Hematopoietic multipotent progenitor cell (in vitro differentiated cells): ENCODE measurements at regions not wholly inside any gene's neighbourhood (a gene's known extent, or its start where the extent isn't known, plus 50 kb on each side); places are given as distances from the start of the nearest gene placed in this dataset.
A peak's percentile ranks its signal among the peaks of the same experiment; 100 is the strongest.
"Not testable (repeated sequence)": the region's sequence is repeated elsewhere in the genome, so short reads cannot be mapped to it uniquely, and the experiment has no call there.

Experiments
- DNase-seq, 3 donors: peaks; one replicate each; pipeline ENCODE4 v3.0.0-alpha.2; 2011 to 2015; ENCODE audit warnings: low read depth in 2 of 3, low spot score in 2 of 3

- peak in 2 of 3 donors; percentile 16 to 57 for DNase-seq
Measured at GRCh38 chr10:21368022-21368582, 157.4 kb downstream of the SKIDA1 start.

- DNase-seq, result not testable (repeated sequence)
Measured at GRCh38 chr10:21366108-21366507, 159.4 kb downstream of the SKIDA1 start.

GRCh38 chr10:21364196-21365114, 161.0 kb downstream of the SKIDA1 start:
- DNase-seq, result no peak

- no peak for DNase-seq
Measured at GRCh38 chr10:21363731-21364104, 161.8 kb downstream of the SKIDA1 start.

- DNase-seq, result no peak
Measured at GRCh38 chr10:21363092-21363730, 162.3 kb downstream of the SKIDA1 start.

- DNase-seq, result no peak
Measured at GRCh38 chr10:21359202-21359601, 166.3 kb downstream of the SKIDA1 start.

GRCh38 chr10:21355591-21356011, 169.9 kb downstream of the SKIDA1 start:
- DNase-seq, result no peak

- no peak for DNase-seq
Measured at GRCh38 chr10:21352886-21353285, 172.6 kb downstream of the SKIDA1 start.

- peak in 1 of 3 donors; percentile 36 for DNase-seq
Measured at GRCh38 chr10:21351594-21351993, 173.9 kb downstream of the SKIDA1 start.

- DNase-seq, result no peak
Measured at GRCh38 chr10:21349912-21350286, 175.6 kb downstream of the SKIDA1 start.

GRCh38 chr10:21347785-21348170, 177.7 kb downstream of the SKIDA1 start:
- DNase-seq, result no peak

GRCh38 chr10:21347043-21347784, 178.3 kb downstream of the SKIDA1 start:
- no peak for DNase-seq

- no peak for DNase-seq
Measured at GRCh38 chr10:21343087-21343486, 182.4 kb downstream of the SKIDA1 start.

GRCh38 chr10:21342499-21342898, 183.0 kb downstream of the SKIDA1 start:
- DNase-seq, result not testable (repeated sequence)

- no peak for DNase-seq
Measured at GRCh38 chr10:21340331-21340730, 185.2 kb downstream of the SKIDA1 start.

- no peak for DNase-seq
Measured at GRCh38 chr10:21337171-21337792, 188.2 kb downstream of the SKIDA1 start.

- no peak for DNase-seq
Measured at GRCh38 chr10:21336476-21337170, 188.9 kb downstream of the SKIDA1 start.

- no peak for DNase-seq
Measured at GRCh38 chr10:21334891-21335696, 190.4 kb downstream of the SKIDA1 start.

GRCh38 chr10:21330628-21331020, 194.9 kb downstream of the SKIDA1 start:
- no peak for DNase-seq
